ENCODE measurements at regions not wholly inside any gene's neighbourhood (a gene's known extent, or its start where the extent isn't known, plus 50 kb on each side); places are given as distances from the start of the nearest gene placed in this dataset.

DNA sequence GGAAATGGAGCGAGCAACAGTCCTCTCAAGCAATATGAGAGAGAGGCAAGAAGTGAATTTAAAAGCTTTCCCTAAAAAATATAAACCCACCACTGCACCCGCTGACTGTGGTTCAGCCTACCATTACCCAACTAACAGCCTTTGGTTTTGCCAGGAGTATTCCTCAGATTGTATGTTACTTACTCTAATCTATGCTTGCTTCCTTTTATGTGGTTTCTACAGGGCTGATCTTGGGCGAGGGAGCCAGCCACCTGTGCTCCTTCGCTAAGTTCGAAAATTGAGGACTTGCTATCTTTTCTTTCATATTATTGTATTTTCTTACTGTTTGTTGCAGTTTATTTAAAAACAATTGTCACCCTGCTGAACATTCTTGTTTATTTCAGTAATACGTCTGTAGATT lies 101.1 kb downstream of the DDX53 start (continued):
- TF ChIP-seq, protein P1, sequence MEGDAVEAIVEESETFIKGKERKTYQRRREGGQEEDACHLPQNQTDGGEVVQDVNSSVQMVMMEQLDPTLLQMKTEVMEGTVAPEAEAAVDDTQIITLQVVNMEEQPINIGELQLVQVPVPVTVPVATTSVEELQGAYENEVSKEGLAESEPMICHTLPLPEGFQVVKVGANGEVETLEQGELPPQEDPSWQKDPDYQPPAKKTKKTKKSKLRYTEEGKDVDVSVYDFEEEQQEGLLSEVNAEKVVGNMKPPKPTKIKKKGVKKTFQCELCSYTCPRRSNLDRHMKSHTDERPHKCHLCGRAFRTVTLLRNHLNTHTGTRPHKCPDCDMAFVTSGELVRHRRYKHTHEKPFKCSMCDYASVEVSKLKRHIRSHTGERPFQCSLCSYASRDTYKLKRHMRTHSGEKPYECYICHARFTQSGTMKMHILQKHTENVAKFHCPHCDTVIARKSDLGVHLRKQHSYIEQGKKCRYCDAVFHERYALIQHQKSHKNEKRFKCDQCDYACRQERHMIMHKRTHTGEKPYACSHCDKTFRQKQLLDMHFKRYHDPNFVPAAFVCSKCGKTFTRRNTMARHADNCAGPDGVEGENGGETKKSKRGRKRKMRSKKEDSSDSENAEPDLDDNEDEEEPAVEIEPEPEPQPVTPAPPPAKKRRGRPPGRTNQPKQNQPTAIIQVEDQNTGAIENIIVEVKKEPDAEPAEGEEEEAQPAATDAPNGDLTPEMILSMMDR (conservative IDR thresholded peaks at IDR 0.05; ENCODE audit: low read depth in 2 of 2): no peak
- TF ChIP-seq CREB1 (CRISPR knock-in tag; IDR thresholded peaks at IDR 0.05; ENCODE audit: low read depth) (no peak), NANOG (IDR thresholded peaks at IDR 0.05; ENCODE audit: borderline replicate concordance) (no peak)

DNA sequence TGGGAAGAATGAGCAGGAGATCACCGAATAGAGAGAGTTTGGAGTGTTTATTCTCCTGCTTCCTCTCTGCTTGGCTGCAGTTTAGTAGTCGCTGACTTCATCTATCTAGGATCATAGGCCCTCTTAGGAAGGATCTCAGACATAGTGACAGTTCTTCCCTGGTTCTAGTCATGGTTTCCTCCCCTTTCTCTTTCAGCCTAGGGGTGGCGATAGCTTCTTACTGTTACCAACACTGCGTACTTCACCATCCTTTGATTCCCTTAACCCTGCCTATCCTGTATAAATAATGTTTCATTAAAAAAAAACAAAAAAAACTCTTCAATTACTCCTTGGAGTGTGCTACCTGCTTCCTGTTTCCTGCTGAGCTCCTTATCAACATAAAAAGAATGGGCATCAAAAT lies 103.8 kb downstream of the DDX53 start:
- peaks cover 4% of the 10 kb centered on the region for H3K4me1 Mint-ChIP-seq
- Histone ChIP-seq H2AFZ (no peak overlapping the region), H4K20me1 (replicated peaks; ENCODE audit: insufficient read depth) (no peaks in the 10 kb centered on the region), H3K4me3 (no peak overlapping the region), H3K36me3 (ENCODE audit: insufficient read depth) (no peaks in the 10 kb centered on the region), H3K27ac (ENCODE audit: low read depth) (no peak overlapping the region), H3K9me2 (ENCODE audit: insufficient read depth) (no peaks in the 10 kb centered on the region), H3K79me2 (replicated peaks; ENCODE audit: insufficient read depth) (no peaks in the 10 kb centered on the region), H3K27me3 (ENCODE audit: insufficient read depth) (no peaks in the 10 kb centered on the region), H3K4me2 (no peak overlapping the region), H3F3A (replicated peaks; ENCODE audit: low read depth) (no peaks in the 10 kb centered on the region), H3K4me1 (ENCODE audit: insufficient read depth) (no peaks in the 10 kb centered on the region)
- H3K27ac Mint-ChIP-seq: no peak overlapping the region
- no peaks in the 10 kb centered on the region for H3K36me3 Mint-ChIP-seq (ENCODE audit: low read depth)
- peak; percentile 68; the same call in 2 of the 3 replicates for ATAC-seq
- H3K9me3 Mint-ChIP-seq: no peaks in the 10 kb centered on the region
- DNase-seq (ENCODE audit: low spot score): peak; percentile 44
- H3K27me3 Mint-ChIP-seq (ENCODE audit: insufficient read depth, low read depth, poor library complexity): no peaks in the 10 kb centered on the region
- no peak for TF ChIP-seq EZH2phosphoT487 (IDR thresholded peaks at IDR 0.05; ENCODE audit: unreplicated experiment)
- TF ChIP-seq, protein P1 (conservative IDR thresholded peaks at IDR 0.05; ENCODE audit: low read depth in 2 of 2): peak; percentile 37 to 63; a peak in 3 of 4 replicates
- H3K4me3 Mint-ChIP-seq: no peak overlapping the region

DNA sequence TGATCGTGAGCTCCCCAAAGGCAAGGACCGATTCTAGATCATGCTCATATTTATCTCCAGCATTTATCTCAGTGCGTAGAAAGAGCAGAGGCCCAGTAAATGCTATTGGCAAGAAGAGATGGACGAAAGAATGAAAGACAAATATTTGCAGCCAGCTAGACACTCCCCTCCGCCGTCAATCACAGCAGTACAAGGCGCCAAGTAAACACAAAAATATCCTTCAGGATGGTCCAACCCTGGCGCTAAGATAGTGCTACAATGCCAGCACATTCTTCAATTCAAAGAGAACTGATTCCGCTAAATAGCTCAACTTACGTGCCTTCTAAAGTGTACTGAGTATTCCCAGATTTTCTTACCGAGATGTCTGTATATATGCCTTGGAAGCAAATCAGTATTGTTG lies 114.5 kb downstream of the DDX53 start:
- TF ChIP-seq, protein P2, sequence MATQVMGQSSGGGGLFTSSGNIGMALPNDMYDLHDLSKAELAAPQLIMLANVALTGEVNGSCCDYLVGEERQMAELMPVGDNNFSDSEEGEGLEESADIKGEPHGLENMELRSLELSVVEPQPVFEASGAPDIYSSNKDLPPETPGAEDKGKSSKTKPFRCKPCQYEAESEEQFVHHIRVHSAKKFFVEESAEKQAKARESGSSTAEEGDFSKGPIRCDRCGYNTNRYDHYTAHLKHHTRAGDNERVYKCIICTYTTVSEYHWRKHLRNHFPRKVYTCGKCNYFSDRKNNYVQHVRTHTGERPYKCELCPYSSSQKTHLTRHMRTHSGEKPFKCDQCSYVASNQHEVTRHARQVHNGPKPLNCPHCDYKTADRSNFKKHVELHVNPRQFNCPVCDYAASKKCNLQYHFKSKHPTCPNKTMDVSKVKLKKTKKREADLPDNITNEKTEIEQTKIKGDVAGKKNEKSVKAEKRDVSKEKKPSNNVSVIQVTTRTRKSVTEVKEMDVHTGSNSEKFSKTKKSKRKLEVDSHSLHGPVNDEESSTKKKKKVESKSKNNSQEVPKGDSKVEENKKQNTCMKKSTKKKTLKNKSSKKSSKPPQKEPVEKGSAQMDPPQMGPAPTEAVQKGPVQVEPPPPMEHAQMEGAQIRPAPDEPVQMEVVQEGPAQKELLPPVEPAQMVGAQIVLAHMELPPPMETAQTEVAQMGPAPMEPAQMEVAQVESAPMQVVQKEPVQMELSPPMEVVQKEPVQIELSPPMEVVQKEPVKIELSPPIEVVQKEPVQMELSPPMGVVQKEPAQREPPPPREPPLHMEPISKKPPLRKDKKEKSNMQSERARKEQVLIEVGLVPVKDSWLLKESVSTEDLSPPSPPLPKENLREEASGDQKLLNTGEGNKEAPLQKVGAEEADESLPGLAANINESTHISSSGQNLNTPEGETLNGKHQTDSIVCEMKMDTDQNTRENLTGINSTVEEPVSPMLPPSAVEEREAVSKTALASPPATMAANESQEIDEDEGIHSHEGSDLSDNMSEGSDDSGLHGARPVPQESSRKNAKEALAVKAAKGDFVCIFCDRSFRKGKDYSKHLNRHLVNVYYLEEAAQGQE (IDR thresholded peaks at IDR 0.05; ENCODE audit: unreplicated experiment): no peak
- TF ChIP-seq EZH2phosphoT487 (IDR thresholded peaks at IDR 0.05; ENCODE audit: unreplicated experiment) (no peak), JUNB (IDR thresholded peaks at IDR 0.05; ENCODE audit: unreplicated experiment) (no peak), NANOG (IDR thresholded peaks at IDR 0.05; ENCODE audit: borderline replicate concordance) (no peak), ZNF331 (CRISPR knock-in tag; IDR thresholded peaks at IDR 0.05; ENCODE audit: low read depth) (no peak), CREB1 (CRISPR knock-in tag; IDR thresholded peaks at IDR 0.05; ENCODE audit: low read depth) (no peak)
- TF ChIP-seq, protein P3, sequence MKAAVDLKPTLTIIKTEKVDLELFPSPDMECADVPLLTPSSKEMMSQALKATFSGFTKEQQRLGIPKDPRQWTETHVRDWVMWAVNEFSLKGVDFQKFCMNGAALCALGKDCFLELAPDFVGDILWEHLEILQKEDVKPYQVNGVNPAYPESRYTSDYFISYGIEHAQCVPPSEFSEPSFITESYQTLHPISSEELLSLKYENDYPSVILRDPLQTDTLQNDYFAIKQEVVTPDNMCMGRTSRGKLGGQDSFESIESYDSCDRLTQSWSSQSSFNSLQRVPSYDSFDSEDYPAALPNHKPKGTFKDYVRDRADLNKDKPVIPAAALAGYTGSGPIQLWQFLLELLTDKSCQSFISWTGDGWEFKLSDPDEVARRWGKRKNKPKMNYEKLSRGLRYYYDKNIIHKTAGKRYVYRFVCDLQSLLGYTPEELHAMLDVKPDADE (IDR thresholded peaks at IDR 0.05): no peak
- no peak overlapping the region for H3K27ac Mint-ChIP-seq
- H3K4me3 ChIP-seq: no peak overlapping the region
- no peaks in the 10 kb centered on the region for H3K27me3 ChIP-seq (ENCODE audit: insufficient read depth)
- 0 out of 2 replicates have a peak, but pooled peaks cover 1% of the 10 kb centered on the region for H3K4me1 ChIP-seq (ENCODE audit: insufficient read depth)
- H3K79me2 ChIP-seq (replicated peaks; ENCODE audit: insufficient read depth): no peaks in the 10 kb centered on the region
- H3K4me3 Mint-ChIP-seq: no peak overlapping the region
- H3F3A ChIP-seq (replicated peaks; ENCODE audit: low read depth): no peaks in the 10 kb centered on the region
- no peak overlapping the region for H2AFZ ChIP-seq
- DNase-seq (ENCODE audit: low spot score): no peak
- H3K4me2 ChIP-seq: no peak overlapping the region
- ATAC-seq: no peak
- peaks cover 9% of the 10 kb centered on the region for H3K4me1 Mint-ChIP-seq
- no peaks in the 10 kb centered on the region for H3K9me3 Mint-ChIP-seq
- no peaks in the 10 kb centered on the region for H3K36me3 Mint-ChIP-seq (ENCODE audit: low read depth)
- H3K36me3 ChIP-seq (ENCODE audit: insufficient read depth): no peaks in the 10 kb centered on the region
- no peaks in the 10 kb centered on the region for H3K9me2 ChIP-seq (ENCODE audit: insufficient read depth)
- H3K27ac ChIP-seq (ENCODE audit: low read depth): no peak overlapping the region
- no peaks in the 10 kb centered on the region for H3K27me3 Mint-ChIP-seq (ENCODE audit: insufficient read depth, low read depth, poor library complexity)
- no peaks in the 10 kb centered on the region for H4K20me1 ChIP-seq (replicated peaks; ENCODE audit: insufficient read depth)

All from GM23338 (cell line).